ENCODE measurements at regions not wholly inside any gene's neighbourhood (a gene's known extent, or its start where the extent isn't known, plus 50 kb on each side); places are given as distances from the start of the nearest gene placed in this dataset.

GRCh38 chrX:23511793-23512192, 155.5 kb upstream of the PRDX4 start:
- DNase-seq (ENCODE audit: low read depth in 2 of 2) = no peak
- Histone ChIP-seq H3K27ac (ENCODE audit: insufficient read depth, low read length) (no peak overlapping the region), H3K27me3 (ENCODE audit: control insufficient read depth, insufficient read depth, low read length) (no peaks in the 10 kb centered on the region), H4K20me1 (ENCODE audit: control insufficient read depth, extremely low read depth, insufficient read depth, low read length) (no peaks in the 10 kb centered on the region), H3K9ac (ENCODE audit: insufficient read depth, low read length) (no peak overlapping the region), H3K79me2 (ENCODE audit: control insufficient read depth, insufficient read depth, low read length) (no peaks in the 10 kb centered on the region), H3K4me3 (replicated peaks in 1 of 4; ENCODE audit: control extremely low read depth in 1 of 4, insufficient read depth in 1 of 4, low read depth in 3 of 4, low read length in 4 of 4) (no peak overlapping the region), H3K4me2 (ENCODE audit: extremely low read depth, insufficient read depth, low read length) (no peak overlapping the region), H3K4me1 (ENCODE audit: control insufficient read depth, extremely low read depth, insufficient read depth, low read length) (no peaks in the 10 kb centered on the region), H3K36me3 (ENCODE audit: control insufficient read depth, insufficient read depth, low read length) (no peaks in the 10 kb centered on the region), H2AFZ (ENCODE audit: low read length) (no peak overlapping the region), H3K9me3 (ENCODE audit: control insufficient read depth, insufficient read depth, low read depth, low read length) (no peaks in the 10 kb centered on the region)
- TF ChIP-seq CTCF (conservative IDR thresholded peaks at IDR 0.05 in 1 of 2, IDR thresholded peaks at IDR 0.05 in 1 of 2; ENCODE audit: low read depth in 1 of 2, low read length in 2 of 2) = no peak
- no peak for TF ChIP-seq EZH2 (IDR thresholded peaks at IDR 0.05; ENCODE audit: low read length, missing control alignments)

- Histone ChIP-seq H3K4me3 (replicated peaks in 1 of 4; ENCODE audit: control extremely low read depth in 1 of 4, insufficient read depth in 1 of 4, low read depth in 3 of 4, low read length in 4 of 4) (no peak overlapping the region), H3K9me3 (ENCODE audit: control insufficient read depth, insufficient read depth, low read depth, low read length) (no peaks in the 10 kb centered on the region), H3K9ac (ENCODE audit: insufficient read depth, low read length) (no peak overlapping the region), H4K20me1 (ENCODE audit: control insufficient read depth, extremely low read depth, insufficient read depth, low read length) (no peaks in the 10 kb centered on the region), H3K27ac (ENCODE audit: insufficient read depth, low read length) (no peak overlapping the region), H2AFZ (ENCODE audit: low read length) (no peak overlapping the region), H3K4me1 (ENCODE audit: control insufficient read depth, extremely low read depth, insufficient read depth, low read length) (no peaks in the 10 kb centered on the region), H3K27me3 (ENCODE audit: control insufficient read depth, insufficient read depth, low read length) (no peaks in the 10 kb centered on the region), H3K79me2 (ENCODE audit: control insufficient read depth, insufficient read depth, low read length) (no peaks in the 10 kb centered on the region), H3K4me2 (ENCODE audit: extremely low read depth, insufficient read depth, low read length) (no peak overlapping the region), H3K36me3 (ENCODE audit: control insufficient read depth, insufficient read depth, low read length) (no peaks in the 10 kb centered on the region)
- no peak for DNase-seq (ENCODE audit: low read depth in 2 of 2)
- no peak for TF ChIP-seq CTCF (conservative IDR thresholded peaks at IDR 0.05 in 1 of 2, IDR thresholded peaks at IDR 0.05 in 1 of 2; ENCODE audit: low read depth in 1 of 2, low read length in 2 of 2)
Observed at GRCh38 chrX:23513121-23513520, 154.2 kb upstream of the PRDX4 start.

GRCh38 chrX:23514082-23514481, 153.2 kb upstream of the PRDX4 start:
- Histone ChIP-seq H3K4me3 (replicated peaks in 1 of 4; ENCODE audit: control extremely low read depth in 1 of 4, insufficient read depth in 1 of 4, low read depth in 3 of 4, low read length in 4 of 4) (no peak overlapping the region), H3K9me3 (ENCODE audit: control insufficient read depth, insufficient read depth, low read depth, low read length) (no peaks in the 10 kb centered on the region), H3K4me2 (ENCODE audit: extremely low read depth, insufficient read depth, low read length) (no peak overlapping the region), H4K20me1 (ENCODE audit: control insufficient read depth, extremely low read depth, insufficient read depth, low read length) (no peaks in the 10 kb centered on the region), H2AFZ (ENCODE audit: low read length) (no peak overlapping the region), H3K36me3 (ENCODE audit: control insufficient read depth, insufficient read depth, low read length) (no peaks in the 10 kb centered on the region), H3K79me2 (ENCODE audit: control insufficient read depth, insufficient read depth, low read length) (no peaks in the 10 kb centered on the region), H3K4me1 (ENCODE audit: control insufficient read depth, extremely low read depth, insufficient read depth, low read length) (no peaks in the 10 kb centered on the region), H3K9ac (ENCODE audit: insufficient read depth, low read length) (no peak overlapping the region), H3K27me3 (ENCODE audit: control insufficient read depth, insufficient read depth, low read length) (no peaks in the 10 kb centered on the region), H3K27ac (ENCODE audit: insufficient read depth, low read length) (no peak overlapping the region)
- DNase-seq (ENCODE audit: low read depth in 2 of 2) = no peak
- TF ChIP-seq EZH2 (IDR thresholded peaks at IDR 0.05; ENCODE audit: low read length, missing control alignments) (no peak), CTCF (conservative IDR thresholded peaks at IDR 0.05 in 1 of 2, IDR thresholded peaks at IDR 0.05 in 1 of 2; ENCODE audit: low read depth in 1 of 2, low read length in 2 of 2) (no peak)

Data from fibroblast of lung (primary cell).